ENCODE measurements at regions not wholly inside any gene's neighbourhood (a gene's known extent, or its start where the extent isn't known, plus 50 kb on each side); places are given as distances from the start of the nearest gene placed in this dataset.

GRCh38 chr13:80235967-80236302, 105.0 kb downstream of the SPRY2 start:
- no peak for DNase-seq (ENCODE audit: low spot score)

- DNase-seq (ENCODE audit: low spot score), result no peak
Measured at GRCh38 chr13:80235166-80235966, 105.6 kb downstream of the SPRY2 start.

- no peak for DNase-seq (ENCODE audit: low spot score)
Measured at GRCh38 chr13:80227645-80228044, 113.3 kb downstream of the SPRY2 start.

- no peak for DNase-seq (ENCODE audit: low spot score)
Measured at GRCh38 chr13:80226645-80227044, 114.3 kb downstream of the SPRY2 start.

GRCh38 chr13:80224468-80224867, 116.5 kb downstream of the SPRY2 start:
- DNase-seq (ENCODE audit: low spot score), result no peak

- no peak for DNase-seq (ENCODE audit: low spot score)
Measured at GRCh38 chr13:80217614-80218456, 123.1 kb downstream of the SPRY2 start.

GRCh38 chr13:80215368-80215767, 125.6 kb downstream of the SPRY2 start:
- no peak for DNase-seq (ENCODE audit: low spot score)

GRCh38 chr13:80214521-80214991, 126.4 kb downstream of the SPRY2 start:
- no peak for DNase-seq (ENCODE audit: low spot score)

- DNase-seq (ENCODE audit: low spot score), result no peak
Measured at GRCh38 chr13:80214050-80214449, 126.9 kb downstream of the SPRY2 start.

GRCh38 chr13:80213201-80213600, 127.7 kb downstream of the SPRY2 start:
- DNase-seq (ENCODE audit: low spot score), result no peak

GRCh38 chr13:80211566-80211965, 129.4 kb downstream of the SPRY2 start:
- no peak for DNase-seq (ENCODE audit: low spot score)

- no peak for DNase-seq (ENCODE audit: low spot score)
Measured at GRCh38 chr13:80204642-80205041, 136.3 kb downstream of the SPRY2 start.

GRCh38 chr13:80203496-80203895, 137.4 kb downstream of the SPRY2 start:
- DNase-seq (ENCODE audit: low spot score), result no peak

GRCh38 chr13:80201694-80202468, 139.0 kb downstream of the SPRY2 start:
- no peak for DNase-seq (ENCODE audit: low spot score)

- DNase-seq (ENCODE audit: low spot score), result no peak
Measured at GRCh38 chr13:80199585-80200292, 141.2 kb downstream of the SPRY2 start.

GRCh38 chr13:80199067-80199466, 141.9 kb downstream of the SPRY2 start:
- no peak for DNase-seq (ENCODE audit: low spot score)

- no peak for DNase-seq (ENCODE audit: low spot score)
Measured at GRCh38 chr13:80196756-80197155, 144.2 kb downstream of the SPRY2 start.

- DNase-seq (ENCODE audit: low spot score), result no peak
Measured at GRCh38 chr13:80195649-80196048, 145.3 kb downstream of the SPRY2 start.

GRCh38 chr13:80189889-80190597, 150.9 kb downstream of the SPRY2 start:
- no peak for DNase-seq (ENCODE audit: low spot score)

GRCh38 chr13:80180740-80181355, 160.1 kb downstream of the SPRY2 start:
- no peak for DNase-seq (ENCODE audit: low spot score)

GRCh38 chr13:80177327-80177726, 163.6 kb downstream of the SPRY2 start:
- DNase-seq (ENCODE audit: low spot score), result no peak

Data from CD4-positive, alpha-beta T cell treated with Interleukin-15 for 4 hours (primary cell).